H1 (cell line): ENCODE measurements at regions not wholly inside any gene's neighbourhood (a gene's known extent, or its start where the extent isn't known, plus 50 kb on each side); places are given as distances from the start of the nearest gene placed in this dataset.

ENCODE experiments used
- CTCF ChIP-seq, 3 experiments: IDR thresholded peaks; 1 replicate in 2 of 3; 2 replicates in 1 of 3; pipeline versions ENCODE4 v1.5.1 to v1.6.1; 2011; ENCODE audit warnings: low read length in 3 of 3, mild to moderate bottlenecking in 3 of 3, inconsistent platforms in 2 of 3, low read depth in 1 of 3, moderate library complexity in 1 of 3; ENCODE audit not compliant: insufficient read depth in 1 of 3; ENCODE audit errors: control extremely low read depth in 1 of 3
- EZH2 ChIP-seq: fragments of 200-600 bp; sonication (generic); IDR thresholded peaks from 2 replicates; pipeline ENCODE4 v1.7.1; 2012; ENCODE audit warnings: low read depth, mild to moderate bottlenecking, moderate library complexity, low read length, inconsistent platforms; ENCODE audit not compliant: severe bottlenecking
- FOSL1 ChIP-seq: IDR thresholded peaks from 2 replicates; pipeline ENCODE4 v1.6.1; 2011; ENCODE audit warnings: mild to moderate bottlenecking, low read depth, low read length, moderate library complexity; ENCODE audit not compliant: insufficient read depth
- RNF2 ChIP-seq: fragments of 200-900, 300-1000 bp; sonication (generic); IDR thresholded peaks from 2 replicates; pipeline ENCODE4 v1.7.1; 2016; ENCODE audit warnings: borderline replicate concordance, low read depth, mild to moderate bottlenecking, antibody characterized with exemption, low read length; ENCODE audit not compliant: poor library complexity, severe bottlenecking; ENCODE audit errors: missing control alignments

GRCh38 chr16:59394526-59394925 lies 660.4 kb upstream of the GOT2 start (continued):
- TF ChIP-seq CTCF (IDR thresholded peaks at IDR 0.05; ENCODE audit: control extremely low read depth in 1 of 3, insufficient read depth in 1 of 3, low read depth in 1 of 3, low read length in 3 of 3) (no peak), FOSL1 (no peak), RNF2 (no peak), EZH2 (no peak)
